GM10248 (cell line): ENCODE measurements at regions not wholly inside any gene's neighbourhood (a gene's known extent, or its start where the extent isn't known, plus 50 kb on each side); places are given as distances from the start of the nearest gene placed in this dataset.

Experiments
- CTCF ChIA-PET: fragments of 300-600 bp; sonication (Branson Sonifier 250); formaldehyde crosslinking; extraction: SDS; loops from one replicate; lab custom pipeline; 2021; ENCODE audit warnings: antibody characterized with exemption; lab: Yijun Ruan, JAX
- POLR2A ChIA-PET: fragments of 350-650 bp; sonication (Branson Sonifier 250); formaldehyde crosslinking; extraction: SDS; loops from one replicate; lab custom pipeline; 2020; ENCODE audit warnings: antibody characterized with exemption; lab: Yijun Ruan, JAX
- DNase-seq: peaks from one replicate; pipeline ENCODE4 v3.0.0; 2012; ENCODE audit errors: extremely low spot score
- CTCF ChIP-seq: IDR thresholded peaks from 2 replicates; pipeline ENCODE4 v1.5.1; 2012; ENCODE audit warnings: mild to moderate bottlenecking, low read depth; ENCODE audit errors: extremely low read depth, missing control alignments, control extremely low read depth

- no peak for DNase-seq
- ChIA-PET CTCF (no interaction called here), POLR2A (no interaction called here)
Measured at GRCh38 chr13:81488021-81488420, 1147.1 kb upstream of the SPRY2 start.

GRCh38 chr13:81487151-81487550 is 1146.2 kb upstream of the SPRY2 start:
- no peak for DNase-seq
- no peak for TF ChIP-seq CTCF
- ChIA-PET POLR2A (no interaction called here), CTCF (no interaction called here)

More at GRCh38 chr13:81488021-81488420, 1147.1 kb upstream of the SPRY2 start:
- TF ChIP-seq CTCF = no peak

GRCh38 chr13:81480634-81481033 is 1139.7 kb upstream of the SPRY2 start:
- ChIA-PET CTCF (interaction anchor here (1.1 kb wide), 1 partner anchor 9 kb away, joined by 4 read pairs; no protein-coding TSS in a partner anchor), POLR2A (no interaction called here)
- no peak for DNase-seq
- TF ChIP-seq CTCF = no peak

- POLR2A ChIA-PET = no interaction called here
- TF ChIP-seq CTCF = no peak
- no peak for DNase-seq
- CTCF ChIA-PET = interaction anchor here (1.2 to 1.5 kb wide), 2 partner anchors 16 to 25 kb away, joined by 3 to 4 read pairs; no protein-coding TSS in a partner anchor
Measured at GRCh38 chr13:81473366-81473899, 1132.5 kb upstream of the SPRY2 start.

GRCh38 chr13:81458170-81458569 is 1117.2 kb upstream of the SPRY2 start:
- ChIA-PET POLR2A (no interaction called here), CTCF (no interaction called here)
- DNase-seq = no peak
- TF ChIP-seq CTCF = no peak

- ChIA-PET POLR2A (no interaction called here), CTCF (no interaction called here)
- no peak for TF ChIP-seq CTCF
- no peak for DNase-seq
Measured at GRCh38 chr13:81446441-81446840, 1105.5 kb upstream of the SPRY2 start.
